ENCODE measurements at regions not wholly inside any gene's neighbourhood (a gene's known extent, or its start where the extent isn't known, plus 50 kb on each side); places are given as distances from the start of the nearest gene placed in this dataset.

GRCh38 chr11:29353833-29354232 is 663.0 kb downstream of the KCNA4 start:
- no peaks in the 10 kb centered on the region for H3K27me3 ChIP-seq (ENCODE audit: control insufficient read depth, insufficient read depth, low read length)
- no peaks in the 10 kb centered on the region for H3K4me1 ChIP-seq (ENCODE audit: control insufficient read depth in 2 of 3, insufficient read depth in 2 of 3, low read depth in 1 of 3, low read length in 3 of 3)
- no peak overlapping the region for H3K4me3 ChIP-seq (ENCODE audit: low read length in 3 of 3)
- no peaks in the 10 kb centered on the region for H3K9me3 ChIP-seq (ENCODE audit: control insufficient read depth in 2 of 3, insufficient read depth in 1 of 3, low read length in 3 of 3)
- H3K9ac ChIP-seq (ENCODE audit: low read length in 3 of 3), result no peak overlapping the region
- TF ChIP-seq CTCF (IDR thresholded peaks at IDR 0.05; ENCODE audit: borderline replicate concordance, extremely low read depth, insufficient read depth), result no peak
- DNase-seq (no peak), FAIRE-seq (no peak)
- H3K27ac ChIP-seq (ENCODE audit: low read depth in 2 of 2, low read length in 2 of 2), result no peak overlapping the region
- intact Hi-C loops (cut with DNase I), result no loop called here
- H3K36me3 ChIP-seq (ENCODE audit: control insufficient read depth in 2 of 3, insufficient read depth in 3 of 3, low read length in 3 of 3), result no peaks in the 10 kb centered on the region

DNA sequence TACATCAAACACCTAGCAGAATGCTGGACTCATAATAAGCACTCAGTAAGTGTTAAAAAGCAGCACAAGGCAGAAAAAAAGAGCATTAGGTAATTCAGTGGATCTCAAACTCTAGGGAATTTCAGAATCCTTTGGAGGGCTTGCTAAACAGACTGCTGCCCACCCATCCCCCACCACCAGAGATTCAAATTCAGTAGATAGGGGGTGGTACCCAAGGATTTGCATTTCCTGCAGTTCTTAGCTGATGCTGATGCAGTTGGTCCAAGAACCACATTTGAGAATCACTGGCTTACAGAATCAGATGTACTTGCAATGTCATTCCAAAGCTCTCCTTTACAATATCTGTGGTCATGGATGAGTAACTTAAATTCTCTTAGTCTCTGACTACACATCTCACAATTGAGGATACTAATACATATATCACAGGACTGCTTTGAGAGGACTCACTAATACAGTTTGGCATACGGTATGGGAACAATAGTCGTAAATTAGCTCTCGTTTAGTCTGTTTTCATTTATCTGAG is 664.5 kb downstream of the KCNA4 start:
- Histone ChIP-seq H3K27ac (ENCODE audit: low read depth in 2 of 2, low read length in 2 of 2) (no peak overlapping the region), H3K27me3 (ENCODE audit: control insufficient read depth, insufficient read depth, low read length) (no peaks in the 10 kb centered on the region), H3K9me3 (ENCODE audit: control insufficient read depth in 2 of 3, insufficient read depth in 1 of 3, low read length in 3 of 3) (no peaks in the 10 kb centered on the region), H3K9ac (ENCODE audit: low read length in 3 of 3) (no peak overlapping the region), H3K36me3 (ENCODE audit: control insufficient read depth in 2 of 3, insufficient read depth in 3 of 3, low read length in 3 of 3) (no peaks in the 10 kb centered on the region), H3K4me3 (ENCODE audit: low read length in 3 of 3) (no peak overlapping the region), H3K4me1 (ENCODE audit: control insufficient read depth in 2 of 3, insufficient read depth in 2 of 3, low read depth in 1 of 3, low read length in 3 of 3) (no peaks in the 10 kb centered on the region)
- FAIRE-seq (no peak), DNase-seq (no peak)
- intact Hi-C loops (cut with DNase I), result no loop called here
- TF ChIP-seq CTCF (IDR thresholded peaks at IDR 0.05; ENCODE audit: borderline replicate concordance, extremely low read depth, insufficient read depth), result no peak

DNA sequence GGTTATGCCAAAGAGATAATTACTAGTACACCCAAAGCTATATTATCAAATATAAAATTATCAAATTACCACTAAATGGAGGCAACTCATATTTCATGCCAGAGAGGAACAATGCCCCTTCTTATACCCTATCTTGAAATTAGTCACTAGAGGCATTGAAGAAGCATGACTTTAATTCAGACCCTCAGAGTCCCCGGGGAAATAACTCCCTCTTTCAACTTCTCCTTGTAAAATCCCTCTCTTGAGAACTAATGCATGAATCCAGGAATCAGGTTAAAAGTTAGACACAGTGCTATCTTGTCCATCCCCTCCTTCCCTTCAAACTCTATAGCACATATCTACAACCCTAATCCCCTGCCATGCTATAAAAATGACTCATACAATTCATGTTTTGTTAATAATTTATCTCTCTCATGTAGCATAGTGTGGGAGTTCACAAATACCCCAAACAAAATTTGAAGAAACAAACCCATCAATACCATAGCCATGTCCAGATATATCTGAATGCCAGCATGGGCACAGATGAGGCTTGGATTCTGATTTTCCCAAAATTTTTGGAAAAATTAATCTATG is 665.4 kb downstream of the KCNA4 start:
- intact Hi-C loops (cut with DNase I), result no loop called here
- FAIRE-seq, result no peak

More for the DNA sequence above, 665.4 kb downstream of the KCNA4 start:
- H3K9me3 ChIP-seq (ENCODE audit: control insufficient read depth in 2 of 3, insufficient read depth in 1 of 3, low read length in 3 of 3), result no peaks in the 10 kb centered on the region
- no peaks in the 10 kb centered on the region for H3K4me1 ChIP-seq (ENCODE audit: control insufficient read depth in 2 of 3, insufficient read depth in 2 of 3, low read depth in 1 of 3, low read length in 3 of 3)
- H3K27me3 ChIP-seq (ENCODE audit: control insufficient read depth, insufficient read depth, low read length), result no peaks in the 10 kb centered on the region
- no peak for DNase-seq
- no peak for TF ChIP-seq CTCF (IDR thresholded peaks at IDR 0.05; ENCODE audit: borderline replicate concordance, extremely low read depth, insufficient read depth)
- H3K9ac ChIP-seq (ENCODE audit: low read length in 3 of 3), result no peak overlapping the region
- H3K4me3 ChIP-seq (ENCODE audit: low read length in 3 of 3), result no peak overlapping the region
- no peak overlapping the region for H3K27ac ChIP-seq (ENCODE audit: low read depth in 2 of 2, low read length in 2 of 2)
- H3K36me3 ChIP-seq (ENCODE audit: control insufficient read depth in 2 of 3, insufficient read depth in 3 of 3, low read length in 3 of 3), result no peaks in the 10 kb centered on the region

Data from kidney (tissue), 13 donors.